SK-N-SH (cell line): ENCODE measurements at regions not wholly inside any gene's neighbourhood (a gene's known extent, or its start where the extent isn't known, plus 50 kb on each side); places are given as distances from the start of the nearest gene placed in this dataset.
A peak's percentile ranks its signal among the peaks of the same experiment; 100 is the strongest.

ENCODE experiments used
- CTCF ChIA-PET: fragments of 300-600, 350-600 bp; formaldehyde crosslinking; extraction: SDS; loops from one replicate; lab custom pipeline; 2021; lab: Yijun Ruan, JAX
- POLR2A ChIA-PET: fragments of 350-600 bp; sonication (Branson Sonifier 250); formaldehyde crosslinking; extraction: SDS; loops from one replicate; lab custom pipeline; 2020; ENCODE audit warnings: antibody characterized with exemption, inconsistent platforms; lab: Yijun Ruan, JAX
- DNase-seq: peaks from one replicate; pipeline ENCODE4 v3.0.0; 2012
- H2AFZ ChIP-seq: fragments of 200-600 bp; sonication (generic); 2 replicates; pipeline ENCODE4 v1.8.1; 2016; ENCODE audit warnings: antibody characterized with exemption, mild to moderate bottlenecking, low read depth
- H3F3A ChIP-seq: fragments of 200-600 bp; sonication (generic); replicated peaks from 2 replicates; pipeline ENCODE3; 2016; ENCODE audit warnings: antibody characterized with exemption, mild to moderate bottlenecking; ENCODE audit not compliant: insufficient read depth
- H3K27ac ChIP-seq, 2 experiments: fragments of 200-500 bp in 1 of 2; fragments of 200-600 bp in 1 of 2; sonication (Bioruptor generic) in 1 of 2; sonication (generic), shearing (Covaris generic) in 1 of 2; 2 replicates each; pipeline versions ENCODE4 v1.5.1 to v1.6.1; 2014 to 2016; ENCODE audit warnings: low read depth in 2 of 2, inconsistent platforms in 1 of 2, low read length in 1 of 2, mild to moderate bottlenecking in 1 of 2, mixed read lengths in 1 of 2
- H3K27me3 ChIP-seq: fragments of 200-600 bp; sonication (generic), shearing (Covaris generic); 2 replicates; pipeline ENCODE4 v1.6.1; 2016; ENCODE audit warnings: mixed run types; ENCODE audit not compliant: insufficient read depth
- H3K36me3 ChIP-seq, 2 experiments: fragments of 200-500 bp in 1 of 2; fragments of 200-600 bp in 1 of 2; sonication (Bioruptor generic) in 1 of 2; sonication (generic) in 1 of 2; replicated peaks in 1 of 2; 2 replicates each; pipeline versions ENCODE3 to v1.5.1; 2014 to 2016; ENCODE audit warnings: low read length in 1 of 2, mild to moderate bottlenecking in 1 of 2; ENCODE audit not compliant: insufficient read depth in 2 of 2, control insufficient read depth in 1 of 2
- H3K4me1 ChIP-seq, 2 experiments: fragments of 200-500 bp in 1 of 2; fragments of 200-600 bp in 1 of 2; sonication (Bioruptor generic) in 1 of 2; sonication (generic), shearing (Covaris generic) in 1 of 2; 2 replicates each; pipeline versions ENCODE4 v1.5.1 to v1.6.1; 2014 to 2016; ENCODE audit warnings: low read depth in 1 of 2, low read length in 1 of 2, mixed run types in 1 of 2; ENCODE audit not compliant: insufficient read depth in 2 of 2, control insufficient read depth in 1 of 2
- H3K4me2 ChIP-seq: fragments of 200-600 bp; sonication (generic), shearing (Covaris generic); 2 replicates; pipeline ENCODE4 v1.6.1; 2017; ENCODE audit warnings: mixed run types
- H3K4me3 ChIP-seq, 2 experiments: fragments of 200-500 bp in 1 of 2; fragments of 200-600 bp in 1 of 2; sonication (Bioruptor generic) in 1 of 2; sonication (generic), shearing (Covaris generic) in 1 of 2; 2 replicates each; pipeline versions ENCODE4 v1.5.1 to v1.8.1; 2014 to 2016; ENCODE audit warnings: low read depth in 2 of 2, inconsistent platforms in 1 of 2, low read length in 1 of 2, mild to moderate bottlenecking in 1 of 2, mixed read lengths in 1 of 2, moderate library complexity in 1 of 2
- H3K79me2 ChIP-seq: fragments of 200-600 bp; sonication (generic); 2 replicates; pipeline ENCODE4 v1.8.1; 2017; ENCODE audit warnings: mild to moderate bottlenecking; ENCODE audit not compliant: insufficient read depth
- H3K9ac ChIP-seq: fragments of 200-600 bp; sonication (generic); 2 replicates; pipeline ENCODE4 v1.6.1; 2017; ENCODE audit warnings: mixed run types
- H3K9me2 ChIP-seq: fragments of 200-600 bp; sonication (generic); 2 replicates; pipeline ENCODE4 v1.6.1; 2017; ENCODE audit warnings: mixed run types
- H3K9me3 ChIP-seq: fragments of 200-600 bp; sonication (generic); 2 replicates; pipeline ENCODE4 v1.6.1; 2017; ENCODE audit warnings: mixed run types, mild to moderate bottlenecking, moderate library complexity
- H4K20me1 ChIP-seq: fragments of 200-600 bp; sonication (generic); 2 replicates; pipeline ENCODE4 v1.6.1; 2017; ENCODE audit warnings: mild to moderate bottlenecking, mixed run types; ENCODE audit not compliant: insufficient read depth
- ELF1 ChIP-seq: IDR thresholded peaks from 2 replicates; pipeline ENCODE4 v1.4.0; 2012
- EP300 ChIP-seq, 2 experiments: IDR thresholded peaks; 2 replicates each; pipeline versions ENCODE4 v1.4.0 to v1.6.1; 2012; ENCODE audit warnings: borderline replicate concordance in 1 of 2, low read depth in 1 of 2, low read length in 1 of 2
- EZH2phosphoT487 ChIP-seq: fragments of 200-600 bp; sonication (generic); IDR thresholded peaks from 2 replicates; pipeline ENCODE4 v1.6.1; 2017; ENCODE audit warnings: low read depth, mixed run types, mild to moderate bottlenecking, antibody characterized with exemption, moderate library complexity, borderline replicate concordance
- FOSL2 ChIP-seq: IDR thresholded peaks from 2 replicates; pipeline ENCODE4 v1.4.0; 2012; ENCODE audit warnings: low read depth, mild to moderate bottlenecking, moderate library complexity, borderline replicate concordance
- FOXJ3 ChIP-seq: sonication (generic); formaldehyde crosslinking; IDR thresholded peaks from 2 replicates; pipeline ENCODE4 v1.5.1; 2020; ENCODE audit warnings: mild to moderate bottlenecking, missing genetic modification reagents
- GATA2 ChIP-seq: sonication (generic); formaldehyde crosslinking; IDR thresholded peaks from 2 replicates; pipeline ENCODE4 v1.5.0; 2020; ENCODE audit warnings: mild to moderate bottlenecking, missing genetic modification reagents
- JUND ChIP-seq: IDR thresholded peaks from 2 replicates; pipeline ENCODE4 v1.4.0; 2012
- MEF2A ChIP-seq: IDR thresholded peaks from 2 replicates; pipeline ENCODE4 v1.4.0; 2012; ENCODE audit warnings: low read depth, borderline replicate concordance
- NFIC ChIP-seq: IDR thresholded peaks from 2 replicates; pipeline ENCODE4 v1.4.0; 2012; ENCODE audit warnings: borderline replicate concordance
- POLR2AphosphoS5 ChIP-seq: IDR thresholded peaks from 2 replicates; pipeline ENCODE4 v1.6.1; 2012; ENCODE audit warnings: low read depth, low read length
- RAD21 ChIP-seq: IDR thresholded peaks from 2 replicates; pipeline ENCODE4 v1.6.1; 2012; ENCODE audit warnings: mild to moderate bottlenecking, low read length
- RFX5 ChIP-seq: IDR thresholded peaks from 2 replicates; pipeline ENCODE4 v1.6.1; 2012; ENCODE audit warnings: mild to moderate bottlenecking, improper control_type of control experiment, low read length
- RXRA ChIP-seq: IDR thresholded peaks from 2 replicates; pipeline ENCODE4 v1.4.0; 2012; ENCODE audit warnings: low read depth, mild to moderate bottlenecking, borderline replicate concordance
- SIN3A ChIP-seq: IDR thresholded peaks from 2 replicates; pipeline ENCODE4 v1.6.1; 2012; ENCODE audit warnings: low read depth, mild to moderate bottlenecking, low read length, moderate library complexity, borderline replicate concordance
- TAF1 ChIP-seq: IDR thresholded peaks from 2 replicates; pipeline ENCODE4 v1.6.1; 2012; ENCODE audit warnings: low read depth, mild to moderate bottlenecking, low read length, moderate library complexity, borderline replicate concordance
- TCF12 ChIP-seq: IDR thresholded peaks from 2 replicates; pipeline ENCODE4 v1.4.0; 2012
- WGBS: methylation state at CpG from one replicate; pipeline ENCODE4 v1.1.6; 2017; ENCODE audit warnings: low lambda C conversion rate; 5-methylcytosine and 5-hydroxymethylcytosine counted together
- TF ChIP-seq, protein P1 (sequence below): IDR thresholded peaks from 2 replicates; pipeline ENCODE4 v1.6.1; 2012; ENCODE audit warnings: mild to moderate bottlenecking, low read depth, low read length, moderate library complexity
- TF ChIP-seq, protein P2 (sequence below): IDR thresholded peaks from 2 replicates; pipeline ENCODE4 v1.4.0; 2012; ENCODE audit warnings: low read depth
- TF ChIP-seq, protein P3 (sequence below): IDR thresholded peaks from 2 replicates; pipeline ENCODE4; 2012
- TF ChIP-seq, protein P4 (sequence below): IDR thresholded peaks from 2 replicates; pipeline ENCODE4 v1.4.0; 2012; ENCODE audit warnings: low read depth, borderline replicate concordance

DNA sequence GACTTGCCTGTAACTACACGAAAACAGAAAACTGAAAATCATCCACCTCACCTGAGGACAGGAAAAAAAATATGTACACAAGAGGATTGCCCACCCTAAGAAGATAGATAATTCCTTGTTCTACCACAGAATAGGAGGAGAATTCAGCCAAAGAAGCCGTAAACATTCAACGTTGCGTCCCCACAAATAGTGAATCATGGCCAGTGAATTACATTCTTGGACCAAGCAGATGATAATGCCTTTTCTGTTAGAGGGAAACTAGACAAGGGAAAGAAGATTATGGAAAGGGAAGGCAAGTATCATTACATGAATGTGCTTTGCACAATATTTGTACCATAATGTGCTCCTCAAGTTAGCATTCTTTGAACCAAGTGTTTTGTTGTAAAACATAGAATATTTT, 95.5 kb upstream of the C1QTNF7 start:
- H3K36me3 ChIP-seq: no peaks in the 10 kb centered on the region
- H4K20me1 ChIP-seq: no peaks in the 10 kb centered on the region
- no peak overlapping the region for H3K9ac ChIP-seq
- H3K9me2 ChIP-seq: no peaks in the 10 kb centered on the region
- no peaks in the 10 kb centered on the region for H3K9me3 ChIP-seq
- H2AFZ ChIP-seq: no peak overlapping the region
- H3K4me3 ChIP-seq: no peak overlapping the region
- no peak for DNase-seq
- H3F3A ChIP-seq: no peaks in the 10 kb centered on the region
- H3K27ac ChIP-seq: no peak overlapping the region
- no peak overlapping the region for H3K4me2 ChIP-seq
- H3K4me1 ChIP-seq: peaks cover 8 to 11% of the 10 kb centered on the region in 2 experiments
- WGBS: 94% methylated on average over 4 of the region's 4 CpGs
- POLR2A ChIA-PET: no interaction called here
- CTCF ChIA-PET: no interaction called here
- TF ChIP-seq JUND (no peak), RAD21 (no peak)
- TF ChIP-seq, all 33 proteins: peak for 0
- no peaks in the 10 kb centered on the region for H3K79me2 ChIP-seq
- no peaks in the 10 kb centered on the region for H3K27me3 ChIP-seq

DNA sequence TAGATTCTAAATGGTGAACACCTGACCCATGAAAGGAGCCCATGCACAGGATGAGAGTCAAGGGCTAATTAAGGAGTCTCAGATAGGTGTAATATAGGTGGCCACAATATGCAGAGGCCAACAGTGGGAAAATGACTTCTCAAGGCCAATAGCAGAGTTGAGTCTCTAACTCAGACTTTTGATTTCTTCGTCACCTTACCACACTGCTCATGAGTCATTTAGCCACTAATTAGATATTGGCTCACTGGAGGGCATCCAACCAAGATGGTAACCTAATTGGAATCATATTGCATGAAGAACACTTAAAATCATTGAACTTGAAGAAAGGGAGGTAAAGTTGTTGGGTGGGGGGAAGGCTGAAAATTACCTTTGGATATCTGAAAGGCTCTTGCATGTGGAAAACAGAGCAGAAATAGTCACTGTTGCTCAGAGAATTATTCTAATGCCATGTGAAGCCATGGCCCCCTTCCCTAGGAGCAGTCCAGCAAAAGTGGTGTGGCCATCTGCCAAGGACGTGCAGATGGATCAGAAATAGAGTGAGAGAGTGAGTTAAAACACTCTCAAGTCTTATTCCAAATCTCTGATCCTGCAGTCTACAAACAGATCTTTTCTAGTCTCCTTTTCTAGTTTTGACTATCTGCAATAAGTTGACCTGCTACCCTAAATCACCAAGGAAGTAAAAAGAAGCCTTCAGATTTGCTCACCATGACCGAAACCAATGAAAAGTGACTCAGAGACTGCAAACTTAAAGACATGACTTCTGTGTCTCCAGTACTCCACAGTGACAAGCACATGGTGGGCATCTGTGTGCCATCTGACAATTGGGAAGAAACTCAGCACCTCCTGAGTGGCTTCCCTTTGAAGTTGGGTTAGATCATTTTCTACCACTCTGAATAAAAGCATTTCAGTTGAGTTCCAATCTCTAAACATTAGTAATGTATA, 93.9 kb upstream of the C1QTNF7 start:
- H3K4me3 ChIP-seq: no peak overlapping the region
- ChIA-PET POLR2A (no interaction called here), CTCF (no interaction called here)
- WGBS: 34% methylated on average over 3 of the region's 3 CpGs
- no peak overlapping the region for H2AFZ ChIP-seq
- no peaks in the 10 kb centered on the region for H3K79me2 ChIP-seq
- H3K27me3 ChIP-seq: no peaks in the 10 kb centered on the region
- H3K9me2 ChIP-seq: no peaks in the 10 kb centered on the region
- peak overlapping the region; percentile 3; the same call in 1 of the 2 replicates for H3K4me2 ChIP-seq
- H3K9me3 ChIP-seq: no peaks in the 10 kb centered on the region
- H3K27ac ChIP-seq: peak overlapping the region in 1 of 2 experiments; percentile 43; a peak in 2 of 4 replicates
- H3K36me3 ChIP-seq: no peaks in the 10 kb centered on the region
- no peak overlapping the region for H3K9ac ChIP-seq
- DNase-seq: no peak
- H4K20me1 ChIP-seq: no peaks in the 10 kb centered on the region
- H3K4me1 ChIP-seq: peaks cover 8 to 11% of the 10 kb centered on the region in 2 experiments
- no peaks in the 10 kb centered on the region for H3F3A ChIP-seq
- TF ChIP-seq, protein P1, sequence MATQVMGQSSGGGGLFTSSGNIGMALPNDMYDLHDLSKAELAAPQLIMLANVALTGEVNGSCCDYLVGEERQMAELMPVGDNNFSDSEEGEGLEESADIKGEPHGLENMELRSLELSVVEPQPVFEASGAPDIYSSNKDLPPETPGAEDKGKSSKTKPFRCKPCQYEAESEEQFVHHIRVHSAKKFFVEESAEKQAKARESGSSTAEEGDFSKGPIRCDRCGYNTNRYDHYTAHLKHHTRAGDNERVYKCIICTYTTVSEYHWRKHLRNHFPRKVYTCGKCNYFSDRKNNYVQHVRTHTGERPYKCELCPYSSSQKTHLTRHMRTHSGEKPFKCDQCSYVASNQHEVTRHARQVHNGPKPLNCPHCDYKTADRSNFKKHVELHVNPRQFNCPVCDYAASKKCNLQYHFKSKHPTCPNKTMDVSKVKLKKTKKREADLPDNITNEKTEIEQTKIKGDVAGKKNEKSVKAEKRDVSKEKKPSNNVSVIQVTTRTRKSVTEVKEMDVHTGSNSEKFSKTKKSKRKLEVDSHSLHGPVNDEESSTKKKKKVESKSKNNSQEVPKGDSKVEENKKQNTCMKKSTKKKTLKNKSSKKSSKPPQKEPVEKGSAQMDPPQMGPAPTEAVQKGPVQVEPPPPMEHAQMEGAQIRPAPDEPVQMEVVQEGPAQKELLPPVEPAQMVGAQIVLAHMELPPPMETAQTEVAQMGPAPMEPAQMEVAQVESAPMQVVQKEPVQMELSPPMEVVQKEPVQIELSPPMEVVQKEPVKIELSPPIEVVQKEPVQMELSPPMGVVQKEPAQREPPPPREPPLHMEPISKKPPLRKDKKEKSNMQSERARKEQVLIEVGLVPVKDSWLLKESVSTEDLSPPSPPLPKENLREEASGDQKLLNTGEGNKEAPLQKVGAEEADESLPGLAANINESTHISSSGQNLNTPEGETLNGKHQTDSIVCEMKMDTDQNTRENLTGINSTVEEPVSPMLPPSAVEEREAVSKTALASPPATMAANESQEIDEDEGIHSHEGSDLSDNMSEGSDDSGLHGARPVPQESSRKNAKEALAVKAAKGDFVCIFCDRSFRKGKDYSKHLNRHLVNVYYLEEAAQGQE: no peak
- TF ChIP-seq, protein P2, sequence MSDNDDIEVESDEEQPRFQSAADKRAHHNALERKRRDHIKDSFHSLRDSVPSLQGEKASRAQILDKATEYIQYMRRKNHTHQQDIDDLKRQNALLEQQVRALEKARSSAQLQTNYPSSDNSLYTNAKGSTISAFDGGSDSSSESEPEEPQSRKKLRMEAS: no peak
- TF ChIP-seq POLR2AphosphoS5: peak; percentile 48
- TF ChIP-seq FOXJ3 (CRISPR knock-in tag): no peak
- no peak for TF ChIP-seq MEF2A
- TF ChIP-seq NFIC: peak; percentile 48
- TF ChIP-seq EZH2phosphoT487: no peak
- no peak for TF ChIP-seq GATA2 (CRISPR knock-in tag)
- TF ChIP-seq RAD21: no peak
- peak; percentile 73 for TF ChIP-seq TCF12
- TF ChIP-seq JUND: no peak; the same call in 1 of the 2 replicates
- no peak for TF ChIP-seq TAF1
- TF ChIP-seq, protein P3, sequence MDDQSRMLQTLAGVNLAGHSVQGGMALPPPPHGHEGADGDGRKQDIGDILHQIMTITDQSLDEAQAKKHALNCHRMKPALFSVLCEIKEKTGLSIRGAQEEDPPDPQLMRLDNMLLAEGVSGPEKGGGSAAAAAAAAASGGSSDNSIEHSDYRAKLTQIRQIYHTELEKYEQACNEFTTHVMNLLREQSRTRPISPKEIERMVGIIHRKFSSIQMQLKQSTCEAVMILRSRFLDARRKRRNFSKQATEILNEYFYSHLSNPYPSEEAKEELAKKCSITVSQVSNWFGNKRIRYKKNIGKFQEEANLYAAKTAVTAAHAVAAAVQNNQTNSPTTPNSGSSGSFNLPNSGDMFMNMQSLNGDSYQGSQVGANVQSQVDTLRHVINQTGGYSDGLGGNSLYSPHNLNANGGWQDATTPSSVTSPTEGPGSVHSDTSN: no peak; the same call in 1 of the 2 replicates
- TF ChIP-seq, protein P4, sequence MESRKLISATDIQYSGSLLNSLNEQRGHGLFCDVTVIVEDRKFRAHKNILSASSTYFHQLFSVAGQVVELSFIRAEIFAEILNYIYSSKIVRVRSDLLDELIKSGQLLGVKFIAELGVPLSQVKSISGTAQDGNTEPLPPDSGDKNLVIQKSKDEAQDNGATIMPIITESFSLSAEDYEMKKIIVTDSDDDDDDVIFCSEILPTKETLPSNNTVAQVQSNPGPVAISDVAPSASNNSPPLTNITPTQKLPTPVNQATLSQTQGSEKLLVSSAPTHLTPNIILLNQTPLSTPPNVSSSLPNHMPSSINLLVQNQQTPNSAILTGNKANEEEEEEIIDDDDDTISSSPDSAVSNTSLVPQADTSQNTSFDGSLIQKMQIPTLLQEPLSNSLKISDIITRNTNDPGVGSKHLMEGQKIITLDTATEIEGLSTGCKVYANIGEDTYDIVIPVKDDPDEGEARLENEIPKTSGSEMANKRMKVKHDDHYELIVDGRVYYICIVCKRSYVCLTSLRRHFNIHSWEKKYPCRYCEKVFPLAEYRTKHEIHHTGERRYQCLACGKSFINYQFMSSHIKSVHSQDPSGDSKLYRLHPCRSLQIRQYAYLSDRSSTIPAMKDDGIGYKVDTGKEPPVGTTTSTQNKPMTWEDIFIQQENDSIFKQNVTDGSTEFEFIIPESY: no peak
- no peak for TF ChIP-seq RXRA
- peak in 1 of 2 experiments; percentile 41; a peak in 1 of 4 replicates for TF ChIP-seq EP300 (IDR thresholded peaks at IDR 0.05; ENCODE audit: borderline replicate concordance in 1 of 2, low read depth in 1 of 2, low read length in 1 of 2)
- TF ChIP-seq RFX5: no peak
- no peak for TF ChIP-seq ELF1
- no peak for TF ChIP-seq SIN3A
- peak; percentile 16; the same call in 1 of the 2 replicates for TF ChIP-seq FOSL2
